ENCODE measurements at regions not wholly inside any gene's neighbourhood (a gene's known extent, or its start where the extent isn't known, plus 50 kb on each side); places are given as distances from the start of the nearest gene placed in this dataset.
"Not testable (repeated sequence)": the region's sequence is repeated elsewhere in the genome, so short reads cannot be mapped to it uniquely, and the experiment has no call there.

DNA sequence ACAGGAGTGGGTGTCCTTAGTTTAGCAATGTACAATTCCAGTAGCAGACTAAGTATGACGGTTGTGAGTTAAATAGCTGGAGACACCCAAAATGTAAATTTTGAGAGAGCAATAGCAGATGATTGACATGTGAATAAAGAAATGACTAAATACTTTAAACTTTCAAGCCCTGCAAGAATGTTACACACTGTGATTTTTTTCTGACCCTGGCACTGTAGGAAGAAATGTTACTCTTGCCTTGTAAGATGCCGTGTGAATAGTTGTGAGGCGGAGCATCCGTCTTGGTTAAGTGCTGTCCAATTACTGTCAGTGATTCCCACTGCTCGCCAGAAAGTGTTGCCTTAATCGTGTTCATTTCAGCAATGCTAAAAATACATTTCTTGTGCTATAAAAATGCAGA, 1248.1 kb downstream of the RAPGEF2 start:
- TF ChIP-seq, protein P1, sequence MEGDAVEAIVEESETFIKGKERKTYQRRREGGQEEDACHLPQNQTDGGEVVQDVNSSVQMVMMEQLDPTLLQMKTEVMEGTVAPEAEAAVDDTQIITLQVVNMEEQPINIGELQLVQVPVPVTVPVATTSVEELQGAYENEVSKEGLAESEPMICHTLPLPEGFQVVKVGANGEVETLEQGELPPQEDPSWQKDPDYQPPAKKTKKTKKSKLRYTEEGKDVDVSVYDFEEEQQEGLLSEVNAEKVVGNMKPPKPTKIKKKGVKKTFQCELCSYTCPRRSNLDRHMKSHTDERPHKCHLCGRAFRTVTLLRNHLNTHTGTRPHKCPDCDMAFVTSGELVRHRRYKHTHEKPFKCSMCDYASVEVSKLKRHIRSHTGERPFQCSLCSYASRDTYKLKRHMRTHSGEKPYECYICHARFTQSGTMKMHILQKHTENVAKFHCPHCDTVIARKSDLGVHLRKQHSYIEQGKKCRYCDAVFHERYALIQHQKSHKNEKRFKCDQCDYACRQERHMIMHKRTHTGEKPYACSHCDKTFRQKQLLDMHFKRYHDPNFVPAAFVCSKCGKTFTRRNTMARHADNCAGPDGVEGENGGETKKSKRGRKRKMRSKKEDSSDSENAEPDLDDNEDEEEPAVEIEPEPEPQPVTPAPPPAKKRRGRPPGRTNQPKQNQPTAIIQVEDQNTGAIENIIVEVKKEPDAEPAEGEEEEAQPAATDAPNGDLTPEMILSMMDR (IDR thresholded peaks at IDR 0.05; ENCODE audit: insufficient read depth, low read length) = no peak
- H3K4me3 ChIP-seq (ENCODE audit: low read depth, low read length) = no peak overlapping the region
- DNase-seq (ENCODE audit: low read depth) = no peak

DNA sequence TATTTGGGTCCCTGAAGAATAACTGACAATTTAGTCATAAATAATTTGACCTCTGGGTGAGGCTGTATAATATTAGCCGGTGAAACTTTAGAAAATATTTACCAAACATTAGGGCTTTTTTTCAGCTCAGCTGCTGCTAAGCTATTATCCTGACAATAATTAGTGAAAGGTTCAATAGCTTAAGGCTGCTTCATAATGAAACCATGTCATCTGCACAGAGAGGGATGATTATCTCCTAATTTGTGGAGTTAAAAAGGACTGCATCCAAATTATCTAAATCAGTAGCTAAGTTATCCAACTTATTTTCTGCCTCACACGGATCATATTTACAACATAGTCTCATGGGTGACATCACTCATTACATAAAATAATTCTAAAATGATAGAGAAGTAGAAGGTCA, 1249.8 kb downstream of the RAPGEF2 start:
- DNase-seq (ENCODE audit: low read depth) = no peak
- TF ChIP-seq, protein P1 (IDR thresholded peaks at IDR 0.05; ENCODE audit: insufficient read depth, low read length) = no peak

DNA sequence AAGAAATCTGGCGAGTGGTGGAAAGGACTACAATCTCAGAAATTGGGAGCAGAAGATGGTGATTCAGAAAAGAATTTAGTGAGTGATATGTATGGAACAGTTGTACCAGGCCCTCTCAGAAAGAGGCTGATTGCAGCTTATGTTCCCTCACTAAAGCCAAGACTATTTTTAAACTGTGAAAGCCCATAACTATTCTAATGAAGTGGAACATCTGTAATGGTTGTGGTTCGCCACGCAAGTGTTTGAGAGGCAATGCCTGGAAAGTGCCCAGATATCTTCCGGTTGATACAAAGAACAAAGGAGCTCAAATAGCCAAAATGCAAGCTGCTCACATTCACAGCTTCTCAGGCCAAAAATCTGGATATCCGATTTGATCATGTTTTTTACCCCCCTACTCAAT, 1250.7 kb downstream of the RAPGEF2 start:
- no peak for DNase-seq (ENCODE audit: low read depth)
- TF ChIP-seq, protein P1 (IDR thresholded peaks at IDR 0.05; ENCODE audit: insufficient read depth, low read length) = no peak
- no peak overlapping the region for H3K4me3 ChIP-seq (ENCODE audit: low read depth, low read length)

More for the DNA sequence above, 1249.8 kb downstream of the RAPGEF2 start:
- no peak overlapping the region for H3K4me3 ChIP-seq (ENCODE audit: low read depth, low read length)

DNA sequence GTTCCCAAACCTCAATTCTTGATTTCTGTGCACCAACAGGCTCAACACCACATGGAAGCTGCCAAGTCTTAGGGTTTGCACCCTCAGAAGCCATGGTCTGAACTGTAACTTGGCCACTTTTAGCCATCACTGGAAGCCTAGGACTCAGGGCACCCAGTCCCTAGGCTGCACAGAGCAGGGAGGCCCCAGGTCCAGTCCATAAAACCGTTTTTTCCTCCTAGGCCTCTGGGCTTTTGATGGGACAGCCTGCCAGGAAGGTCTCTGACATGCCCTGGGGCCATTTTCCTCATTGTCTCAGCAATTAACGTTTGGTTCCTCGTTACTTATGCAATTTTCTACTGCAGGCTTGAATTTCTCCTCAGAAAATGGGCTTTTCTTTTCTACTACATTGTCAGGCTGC, 1259.6 kb downstream of the RAPGEF2 start:
- no peak overlapping the region for H3K4me3 ChIP-seq (ENCODE audit: low read depth, low read length)
- TF ChIP-seq, protein P1 (IDR thresholded peaks at IDR 0.05; ENCODE audit: insufficient read depth, low read length) = no peak
- DNase-seq (ENCODE audit: low read depth) = no peak

DNA sequence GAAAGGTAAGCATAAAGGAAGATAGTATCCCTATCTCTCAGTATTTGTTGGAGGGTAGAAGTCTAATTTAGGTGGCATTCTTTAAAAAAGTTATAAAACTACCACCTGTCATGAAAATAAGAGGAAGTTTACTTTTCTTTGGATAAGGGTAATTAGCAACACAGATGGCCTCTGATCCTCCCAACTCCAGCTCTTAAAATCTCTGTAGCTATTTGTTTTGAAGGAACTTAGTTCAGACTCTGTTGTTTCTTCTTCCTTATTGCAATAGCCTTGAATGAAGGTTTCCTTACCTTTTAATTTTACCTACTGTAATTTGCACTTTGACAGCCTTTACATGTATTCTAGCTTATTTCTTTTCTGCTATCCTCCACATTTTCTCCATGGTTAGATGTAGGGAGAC, 1261.3 kb downstream of the RAPGEF2 start:
- TF ChIP-seq, protein P1 (IDR thresholded peaks at IDR 0.05; ENCODE audit: insufficient read depth, low read length) = no peak
- H3K4me3 ChIP-seq (ENCODE audit: low read depth, low read length) = no peak overlapping the region
- no peak for DNase-seq (ENCODE audit: low read depth)

DNA sequence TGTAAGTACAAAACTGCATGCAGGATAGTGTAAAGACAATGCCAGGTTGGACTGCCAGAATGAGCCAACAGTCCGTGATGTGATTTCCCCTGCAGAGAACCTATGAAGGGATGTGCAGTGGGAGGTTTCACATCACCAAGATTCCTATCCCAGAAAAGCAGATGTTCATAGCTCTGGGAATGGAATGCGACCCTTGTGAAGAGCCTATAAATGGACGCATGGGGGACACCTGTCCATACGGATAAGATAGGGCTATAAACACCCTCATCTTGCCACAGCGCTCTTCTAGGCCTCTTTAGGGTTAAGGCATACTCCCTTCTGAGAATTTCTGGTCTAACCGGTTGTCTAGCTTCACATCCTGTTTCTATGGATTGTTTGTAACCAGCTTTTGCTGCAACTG, 1261.8 kb downstream of the RAPGEF2 start:
- not testable (repeated sequence) for DNase-seq (ENCODE audit: low read depth); H3K4me3 ChIP-seq (ENCODE audit: low read depth, low read length)

DNA sequence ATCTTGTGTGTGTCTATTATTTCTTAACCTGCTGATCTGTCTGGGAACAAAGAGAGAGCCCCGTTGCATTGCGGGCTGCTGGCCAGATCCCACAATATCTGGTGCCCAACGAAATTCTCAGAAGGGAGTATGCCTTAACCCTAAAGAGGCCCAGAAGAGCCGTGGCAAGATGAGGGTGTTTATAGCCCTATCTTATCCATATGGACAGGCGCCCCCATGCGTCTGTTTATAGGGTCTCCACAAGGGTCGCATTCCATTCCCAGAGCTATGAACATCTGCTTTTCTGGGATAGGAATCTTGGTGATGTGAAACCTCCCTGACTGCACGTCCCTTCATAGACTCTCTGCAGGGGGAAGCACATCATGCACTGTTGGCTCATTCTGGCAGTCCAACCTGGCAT, 1262.5 kb downstream of the RAPGEF2 start:
- not testable (repeated sequence) for DNase-seq (ENCODE audit: low read depth); H3K4me3 ChIP-seq (ENCODE audit: low read depth, low read length)

DNA sequence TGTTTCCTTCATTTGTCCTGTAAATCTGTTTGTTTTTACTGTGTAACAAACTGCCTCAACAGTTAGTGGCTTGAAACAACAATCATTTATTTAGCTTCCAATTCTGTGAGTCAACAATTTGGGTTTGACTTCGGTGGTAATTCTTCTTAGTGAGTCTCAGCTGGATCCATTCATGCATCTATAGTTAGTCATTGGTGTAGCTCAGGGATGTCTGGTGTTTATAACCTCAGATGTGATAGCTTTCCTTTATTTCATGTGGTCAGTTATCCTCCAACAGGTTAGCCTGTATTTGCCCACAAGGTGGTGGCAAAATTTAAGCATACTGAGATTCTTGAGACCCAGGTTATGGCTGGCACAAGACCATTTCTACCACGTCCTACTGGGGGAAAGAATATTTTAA, 1267.2 kb downstream of the RAPGEF2 start:
- TF ChIP-seq, protein P1 (IDR thresholded peaks at IDR 0.05; ENCODE audit: insufficient read depth, low read length) = no peak
- no peak for DNase-seq (ENCODE audit: low read depth)
- H3K4me3 ChIP-seq (ENCODE audit: low read depth, low read length) = no peak overlapping the region

Data from fibroblast of the aortic adventitia (primary cell).